Effector CD4-positive, alpha-beta T cell (primary cell): ENCODE measurements at regions not wholly inside any gene's neighbourhood (a gene's known extent, or its start where the extent isn't known, plus 50 kb on each side); places are given as distances from the start of the nearest gene placed in this dataset.
"Not testable (repeated sequence)": the region's sequence is repeated elsewhere in the genome, so short reads cannot be mapped to it uniquely, and the experiment has no call there.

Experiments used
- DNase-seq: peaks from one replicate; pipeline ENCODE4 v3.0.0-alpha.2; 2020

- no peak for DNase-seq
These were observed 166.3 kb downstream of the SAMD5 start for GRCh38 chr6:147674794-147675193.

DNA sequence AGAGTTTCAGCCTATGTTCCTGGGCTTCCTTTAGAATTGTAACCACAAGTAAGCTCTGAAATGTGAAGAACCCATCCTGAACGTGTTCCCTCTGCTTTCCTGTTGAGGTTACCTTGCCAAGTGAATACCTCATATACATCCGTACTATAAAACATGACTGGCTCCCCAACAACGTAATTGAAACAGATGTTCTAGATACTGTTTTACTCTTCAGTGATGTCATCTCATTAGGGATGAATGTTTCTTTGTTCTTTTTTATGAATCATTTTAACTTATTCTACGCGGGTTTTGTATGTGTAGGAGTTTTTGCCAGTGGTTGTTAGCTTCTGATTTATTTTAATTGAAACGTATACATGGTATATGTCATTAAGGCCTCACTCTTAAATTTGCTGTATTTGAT is 166.8 kb downstream of the SAMD5 start:
- DNase-seq: no peak

DNA sequence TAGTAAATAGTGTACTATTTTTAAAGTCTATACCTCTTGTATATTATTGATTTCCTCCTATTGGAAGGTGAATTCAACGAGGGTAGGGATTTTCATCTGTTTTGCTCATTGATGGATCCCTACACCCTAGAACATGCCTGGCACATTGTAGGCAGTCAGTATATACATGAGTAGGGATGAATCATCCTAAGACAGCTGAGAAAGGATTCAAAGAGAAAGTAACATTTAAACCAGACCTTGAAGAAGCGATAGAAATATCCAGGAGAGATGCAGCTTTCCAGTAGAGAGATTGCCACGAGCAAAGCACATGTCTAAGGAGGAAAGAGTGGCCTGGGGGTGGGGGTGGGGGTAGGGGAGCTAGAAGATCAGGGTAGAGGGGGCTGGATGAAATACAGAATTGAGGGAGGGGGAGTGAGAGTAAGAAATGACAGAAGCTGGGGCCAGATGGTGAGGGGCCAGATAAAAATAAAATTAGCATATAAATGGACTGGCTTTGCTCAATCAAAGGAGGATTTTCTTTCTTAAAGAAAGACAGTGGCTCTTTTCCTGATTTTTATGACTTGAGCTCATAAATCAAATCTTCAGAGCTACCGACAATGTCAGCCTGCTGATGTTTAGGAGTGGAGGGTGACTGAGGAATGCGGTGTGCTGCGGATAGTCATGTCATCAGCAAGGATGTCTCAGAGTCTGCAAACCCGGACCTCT is 168.2 kb downstream of the SAMD5 start:
- no peak for DNase-seq

DNA sequence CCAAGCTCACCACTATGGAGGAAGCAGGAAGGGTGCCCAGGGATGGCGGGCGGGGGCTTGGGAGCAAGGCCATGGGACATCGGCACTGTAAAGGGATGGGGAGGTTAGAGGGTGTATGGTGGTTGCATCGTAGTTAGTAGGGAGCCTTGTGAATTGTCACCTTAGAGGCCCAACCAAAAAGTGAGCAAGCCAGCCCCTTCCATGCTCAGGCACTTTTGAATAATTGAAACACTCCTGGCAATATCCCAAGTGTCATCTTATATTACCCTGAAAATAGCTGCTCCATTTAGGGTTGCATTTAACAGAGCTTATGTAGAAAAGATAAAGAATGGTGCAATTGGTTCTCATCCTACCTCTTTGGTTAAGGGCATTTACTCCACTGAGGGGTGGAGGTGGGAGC is 169.2 kb downstream of the SAMD5 start:
- no peak for DNase-seq

DNA sequence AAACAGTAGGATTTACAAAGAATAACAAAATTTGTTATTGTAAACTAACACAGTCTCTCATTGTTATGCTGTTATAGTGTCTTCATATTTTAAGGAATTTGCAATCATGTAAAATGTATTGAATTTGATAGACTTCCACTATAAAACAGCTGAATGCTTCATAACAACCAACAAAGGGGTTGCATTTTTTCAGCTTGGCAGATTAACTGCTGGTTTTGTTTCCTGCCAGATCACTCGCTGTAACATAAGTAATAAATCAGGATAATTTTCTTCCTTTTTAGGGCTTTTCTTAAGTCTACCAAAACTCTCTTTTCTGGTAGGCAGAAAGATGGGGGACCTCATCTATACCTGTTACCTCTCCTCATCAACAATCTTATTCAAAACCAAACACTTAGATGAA is 169.8 kb downstream of the SAMD5 start:
- no peak for DNase-seq

- no peak for DNase-seq
These were observed 176.4 kb downstream of the SAMD5 start for GRCh38 chr6:147684906-147685305.

GRCh38 chr6:147689398-147689797 is 180.9 kb downstream of the SAMD5 start:
- DNase-seq: no peak

- no peak for DNase-seq
These were observed 183.0 kb downstream of the SAMD5 start for GRCh38 chr6:147691446-147691845.

DNA sequence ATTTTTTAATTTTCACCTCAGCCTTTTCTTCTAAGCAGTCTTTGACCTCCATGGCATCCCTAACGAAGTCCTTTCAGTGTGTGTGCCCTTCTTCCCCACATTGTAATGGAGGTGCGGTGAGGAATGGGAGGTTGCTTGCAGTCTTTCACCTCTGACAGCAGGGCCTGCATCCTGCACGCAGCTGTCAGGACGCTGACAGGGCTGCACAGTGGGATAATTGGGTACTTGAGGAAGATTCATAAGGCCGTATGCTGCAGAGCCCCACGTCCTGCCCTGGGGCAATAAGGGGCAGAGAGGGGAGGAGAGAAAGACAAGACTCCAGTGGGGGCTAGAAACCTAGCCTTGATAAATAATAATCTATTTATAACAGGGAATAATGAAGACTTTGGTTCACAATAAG is 184.7 kb downstream of the SAMD5 start:
- no peak for DNase-seq

DNA sequence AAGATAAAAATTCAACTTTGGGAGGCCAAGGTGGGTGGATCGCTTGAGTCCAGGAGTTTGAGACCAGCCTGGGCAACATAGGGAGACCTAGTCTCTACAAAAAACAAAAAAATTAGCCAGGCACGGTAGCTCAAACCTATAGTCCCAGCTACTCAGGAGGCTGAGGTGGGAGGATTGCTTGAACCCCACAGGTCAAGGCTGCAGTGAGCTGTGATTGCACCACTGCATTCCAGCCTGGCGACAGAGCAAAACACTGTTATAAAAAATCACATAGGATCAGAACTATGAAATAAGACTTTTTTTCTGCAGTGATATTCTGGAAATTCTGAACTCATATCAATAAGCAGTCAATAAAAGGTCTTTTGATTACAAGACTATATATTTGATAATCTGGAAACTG is 186.1 kb downstream of the SAMD5 start:
- not testable (repeated sequence) for DNase-seq

DNA sequence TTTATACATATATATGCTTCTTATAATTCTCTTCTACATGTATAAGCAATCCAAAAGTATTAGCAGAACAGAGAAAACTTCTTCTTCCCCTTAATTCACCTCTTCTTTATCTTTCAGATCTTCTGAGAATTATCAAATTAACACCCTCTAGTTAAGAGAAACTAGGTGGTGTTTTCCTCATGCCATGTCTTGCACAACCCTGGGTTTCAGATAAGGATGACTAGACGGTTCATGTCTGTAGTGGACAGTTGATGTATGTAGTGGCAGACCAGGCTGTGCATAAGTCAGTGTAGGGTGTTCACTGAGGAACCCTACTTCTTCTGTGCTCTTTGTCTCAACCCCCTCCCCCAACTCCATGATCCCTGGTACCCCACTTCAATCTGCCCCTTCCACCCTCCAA is 187.3 kb downstream of the SAMD5 start:
- DNase-seq: no peak

DNA sequence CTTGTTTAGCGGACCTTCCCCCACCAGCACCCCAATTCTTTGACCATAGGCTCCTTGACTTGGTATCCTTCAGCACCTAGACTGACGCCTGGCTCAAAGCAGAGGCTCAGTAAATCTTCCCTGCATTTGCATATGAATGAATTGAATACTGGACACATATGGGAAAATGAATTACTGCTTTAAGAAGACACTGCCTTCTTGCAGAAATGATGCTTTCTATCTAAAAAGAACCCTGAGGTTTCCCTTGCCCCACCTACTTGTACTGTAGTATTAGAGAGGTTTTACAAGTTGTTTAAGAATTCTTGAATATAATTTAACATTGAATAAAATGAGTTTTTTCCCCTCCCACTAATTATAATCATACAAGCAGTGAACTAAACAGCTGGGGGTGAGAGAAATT is 190.7 kb downstream of the SAMD5 start:
- DNase-seq: no peak

GRCh38 chr6:147699637-147700036 is 191.1 kb downstream of the SAMD5 start:
- DNase-seq: no peak

DNA sequence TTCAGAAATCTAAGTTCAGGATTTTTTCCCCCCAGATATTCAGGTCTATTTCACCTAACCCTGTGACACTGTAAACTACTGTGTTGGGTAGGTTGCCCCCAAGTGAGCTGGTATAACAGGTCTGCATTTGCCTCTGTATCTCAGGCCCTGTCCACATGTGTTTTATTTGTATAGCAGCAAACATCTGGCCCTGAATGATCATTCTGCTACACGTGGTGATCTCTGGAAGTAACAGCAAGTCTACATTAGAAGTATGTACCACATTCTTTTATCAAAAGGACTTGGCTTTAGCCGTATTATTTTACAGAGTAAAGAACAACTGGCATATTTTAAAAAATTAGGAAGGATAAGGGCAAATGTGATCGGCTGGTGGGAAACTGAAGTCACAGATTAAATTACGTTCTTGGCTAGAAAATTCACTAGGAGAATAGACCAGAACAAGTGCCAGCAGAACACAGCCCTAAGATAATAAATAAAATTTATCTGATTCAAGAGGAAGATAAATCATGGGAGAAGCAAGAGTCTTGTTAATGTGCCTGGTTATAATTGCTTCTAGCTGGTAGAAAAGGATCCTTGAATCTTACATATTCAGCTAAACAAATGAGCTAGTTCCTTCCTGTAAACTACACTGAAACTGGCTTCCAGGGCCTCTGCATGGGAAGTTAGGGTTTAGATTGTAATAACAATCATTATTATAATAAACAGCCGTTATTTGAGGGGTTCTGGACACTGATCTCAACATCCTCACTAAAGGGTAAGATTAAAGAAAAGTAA is 192.1 kb downstream of the SAMD5 start:
- DNase-seq: no peak

GRCh38 chr6:147704691-147705090 is 196.2 kb downstream of the SAMD5 start:
- DNase-seq: no peak

- DNase-seq: no peak
These were observed 199.0 kb downstream of the SAMD5 start for GRCh38 chr6:147707524-147707923.

DNA sequence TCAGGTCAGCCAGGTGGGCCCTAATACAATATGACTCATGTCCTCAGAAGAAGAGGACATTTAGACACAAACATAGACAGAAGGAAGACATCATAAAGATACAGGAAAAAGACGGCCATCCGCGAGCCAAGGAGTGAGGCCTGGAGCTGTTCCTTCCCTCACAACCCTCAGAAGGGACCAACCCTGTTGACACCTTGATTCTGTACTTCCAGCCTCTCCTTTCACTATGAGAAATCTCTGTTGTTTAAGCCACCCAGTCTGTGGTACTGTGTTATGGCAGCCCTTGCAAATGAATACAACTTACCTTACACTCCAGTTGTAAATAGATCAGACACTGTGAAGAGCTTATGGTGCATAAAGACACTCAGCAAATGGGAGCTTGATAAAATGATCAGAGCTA is 199.7 kb downstream of the SAMD5 start:
- no peak for DNase-seq

- DNase-seq: no peak
These were observed 201.1 kb downstream of the SAMD5 start for GRCh38 chr6:147709396-147710272.

GRCh38 chr6:147710890-147711289 is 202.4 kb downstream of the SAMD5 start:
- DNase-seq: no peak

- no peak for DNase-seq
These were observed 203.0 kb downstream of the SAMD5 start for GRCh38 chr6:147711476-147711875.

DNA sequence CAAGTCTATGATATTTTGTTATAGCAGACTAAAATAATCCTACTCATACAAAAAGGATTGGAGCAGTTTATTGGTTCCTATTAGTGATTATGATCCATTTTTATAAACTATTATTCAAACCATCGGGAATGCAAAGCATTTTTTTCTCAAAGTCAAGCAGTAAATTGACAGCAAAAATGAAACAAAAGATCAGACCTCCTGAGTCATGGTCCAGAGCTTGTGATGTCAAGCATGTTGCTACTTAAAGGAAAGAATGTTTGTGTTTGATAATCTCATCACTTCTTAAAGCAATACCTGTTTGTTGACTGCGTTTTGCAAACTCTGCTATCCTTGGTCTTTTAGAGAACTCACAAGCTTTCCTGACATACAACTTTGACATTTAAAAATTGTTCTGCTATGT is 204.4 kb downstream of the SAMD5 start:
- DNase-seq: no peak

GRCh38 chr6:147715035-147715434 is 206.5 kb downstream of the SAMD5 start:
- DNase-seq: no peak

DNA sequence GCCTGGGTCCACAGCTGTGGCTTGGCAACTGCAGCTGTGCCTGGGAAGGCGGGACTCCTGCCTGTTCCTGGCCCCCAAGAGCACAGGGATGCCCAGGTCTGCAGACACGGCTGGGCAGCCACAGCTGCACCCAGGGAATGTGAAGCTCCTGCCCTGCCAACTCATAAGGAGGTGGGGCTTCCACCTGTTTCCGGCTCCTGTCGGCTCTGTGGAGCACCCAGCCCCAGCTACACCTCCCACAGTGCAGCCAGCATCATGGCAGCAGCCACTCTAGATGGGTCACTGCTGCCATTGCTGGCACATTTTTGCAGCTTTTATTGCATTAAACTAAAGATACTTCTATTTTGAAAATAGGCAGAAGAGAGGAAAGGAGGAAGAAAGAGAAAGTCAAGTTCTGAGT is 207.9 kb downstream of the SAMD5 start:
- no peak for DNase-seq

DNA sequence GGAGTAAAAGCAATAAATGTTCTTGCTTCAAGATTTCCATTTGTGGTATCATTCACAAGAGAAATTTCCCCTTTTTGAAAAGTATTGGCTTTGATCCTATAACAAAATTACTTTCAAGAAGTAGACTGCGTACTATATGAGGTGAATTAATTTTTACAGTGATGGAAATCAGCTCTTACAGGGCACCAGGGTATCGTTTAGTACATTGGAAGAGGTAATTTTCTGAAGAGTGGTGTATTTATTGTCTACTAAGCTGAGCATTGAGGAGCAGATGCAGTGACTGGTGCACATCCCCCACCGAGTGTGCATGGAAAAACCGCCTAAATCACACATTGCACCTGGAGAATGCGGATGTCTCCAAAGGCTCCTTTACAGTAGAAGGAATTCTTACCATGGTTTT is 209.5 kb downstream of the SAMD5 start:
- no peak for DNase-seq
